GM23248 (cell line): ENCODE measurements at regions not wholly inside any gene's neighbourhood (a gene's known extent, or its start where the extent isn't known, plus 50 kb on each side); places are given as distances from the start of the nearest gene placed in this dataset.

Experiments used
- EZH2 ChIP-seq: fragments of 200-600 bp; sonication (generic); IDR thresholded peaks from 2 replicates; pipeline ENCODE4 v1.6.1; 2018; ENCODE audit warnings: antibody characterized with exemption, mild to moderate bottlenecking; ENCODE audit not compliant: insufficient read depth, poor library complexity, severe bottlenecking
- EZH2phosphoT487 ChIP-seq: fragments of 200-600 bp; sonication (generic); IDR thresholded peaks from 2 replicates; pipeline ENCODE4 v1.6.1; 2018; ENCODE audit warnings: antibody characterized with exemption, moderate library complexity, mild to moderate bottlenecking, low read depth; ENCODE audit not compliant: insufficient read depth

GRCh38 chr18:47755102-47755456 lies 175.4 kb downstream of the SMAD2 start:
- TF ChIP-seq EZH2phosphoT487 (no peak), EZH2 (no peak)
